ENCODE measurements at regions not wholly inside any gene's neighbourhood (a gene's known extent, or its start where the extent isn't known, plus 50 kb on each side); places are given as distances from the start of the nearest gene placed in this dataset.

DNA sequence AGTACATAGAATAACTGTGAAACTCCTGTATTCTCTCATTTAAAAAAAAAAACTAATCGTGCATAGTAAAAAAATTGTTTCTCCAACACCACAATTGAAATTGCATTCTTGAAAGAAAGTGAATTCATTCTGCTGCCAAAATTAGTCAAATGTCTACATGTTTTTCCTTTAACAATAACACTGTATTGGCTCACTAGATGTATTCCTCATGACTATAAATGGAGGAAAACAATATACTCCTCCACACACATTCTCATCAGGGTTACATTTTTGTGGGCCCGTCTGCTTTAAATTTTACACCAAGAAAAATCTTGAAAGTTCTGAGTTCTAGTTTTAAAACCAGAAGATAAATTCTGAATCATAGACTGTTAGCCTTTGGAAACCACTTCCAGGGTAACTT lies 233.6 kb downstream of the KLF12 start:
- Mint-ChIP-seq H3K9me3 (no peaks in the 10 kb centered on the region), H3K27me3 (no peaks in the 10 kb centered on the region), H3K36me3 (ENCODE audit: low read depth) (peaks cover 41% of the 10 kb centered on the region), H3K27ac (no peak overlapping the region), H3K4me3 (no peak overlapping the region), H3K4me1 (ENCODE audit: low read depth) (peaks cover 80% of the 10 kb centered on the region)
- Histone ChIP-seq H3K4me3 (ENCODE audit: low read length) (no peak overlapping the region), H3K4me1 (ENCODE audit: insufficient read depth, low read length) (peaks cover 7% of the 10 kb centered on the region), H3K27ac (ENCODE audit: low read depth in 1 of 2, low read length in 2 of 2) (no peak overlapping the region), H3K9me3 (ENCODE audit: control insufficient read depth in 1 of 2, insufficient read depth in 1 of 2, low read length in 2 of 2) (no peaks in the 10 kb centered on the region), H3K27me3 (ENCODE audit: control insufficient read depth in 1 of 2, insufficient read depth in 2 of 2, low read length in 2 of 2) (no peaks in the 10 kb centered on the region), H3K36me3 (ENCODE audit: insufficient read depth, low read length) (peaks cover 3% of the 10 kb centered on the region)
- no peak for DNase-seq
- intact Hi-C loops (cut with DNase I, micrococcal nuclease), result no loop called here
- ATAC-seq (ENCODE audit: poor library complexity), result no peak
- CTCF ChIA-PET, result no interaction called here
- POLR2A ChIA-PET, result no interaction called here
- TF ChIP-seq CTCF (IDR thresholded peaks at IDR 0.05), result no peak

GRCh38 chr13:73898899-73899298 lies 235.3 kb downstream of the KLF12 start:
- intact Hi-C loops (cut with DNase I, micrococcal nuclease), result no loop called here
- ChIA-PET POLR2A (no interaction called here), CTCF (no interaction called here)
- Mint-ChIP-seq H3K27me3 (no peaks in the 10 kb centered on the region), H3K4me1 (ENCODE audit: low read depth) (peaks cover 87% of the 10 kb centered on the region), H3K27ac (peak overlapping the region; percentile 16), H3K36me3 (ENCODE audit: low read depth) (peaks cover 41% of the 10 kb centered on the region), H3K4me3 (no peak overlapping the region), H3K9me3 (no peaks in the 10 kb centered on the region)
- ATAC-seq (ENCODE audit: poor library complexity) (no peak), DNase-seq (no peak)
- Histone ChIP-seq H3K4me3 (ENCODE audit: low read length) (no peak overlapping the region), H3K4me1 (ENCODE audit: insufficient read depth, low read length) (peaks cover 8% of the 10 kb centered on the region), H3K36me3 (ENCODE audit: insufficient read depth, low read length) (peaks cover 1% of the 10 kb centered on the region), H3K27ac (ENCODE audit: low read depth in 1 of 2, low read length in 2 of 2) (no peak overlapping the region), H3K27me3 (ENCODE audit: control insufficient read depth in 1 of 2, insufficient read depth in 2 of 2, low read length in 2 of 2) (no peaks in the 10 kb centered on the region), H3K9me3 (ENCODE audit: control insufficient read depth in 1 of 2, insufficient read depth in 1 of 2, low read length in 2 of 2) (no peaks in the 10 kb centered on the region)
- TF ChIP-seq CTCF (IDR thresholded peaks at IDR 0.05), result no peak

- no peak for TF ChIP-seq CTCF (IDR thresholded peaks at IDR 0.05)
- no peaks in the 10 kb centered on the region for H3K9me3 Mint-ChIP-seq
- no peaks in the 10 kb centered on the region for H3K27me3 ChIP-seq (ENCODE audit: control insufficient read depth in 1 of 2, insufficient read depth in 2 of 2, low read length in 2 of 2)
- no peak overlapping the region for H3K4me3 Mint-ChIP-seq
- H3K27me3 Mint-ChIP-seq, result no peaks in the 10 kb centered on the region
- H3K4me3 ChIP-seq (ENCODE audit: low read length), result no peak overlapping the region
- POLR2A ChIA-PET, result no interaction called here
- no peaks in the 10 kb centered on the region for H3K9me3 ChIP-seq (ENCODE audit: control insufficient read depth in 1 of 2, insufficient read depth in 1 of 2, low read length in 2 of 2)
- peaks cover 3% of the 10 kb centered on the region for H3K4me1 ChIP-seq (ENCODE audit: insufficient read depth, low read length)
- no peak for ATAC-seq (ENCODE audit: poor library complexity)
- no peak overlapping the region for H3K27ac ChIP-seq (ENCODE audit: low read depth in 1 of 2, low read length in 2 of 2)
- DNase-seq, result no peak
- intact Hi-C loops (cut with DNase I, micrococcal nuclease), result no loop called here
- CTCF ChIA-PET, result no interaction called here
- H3K36me3 ChIP-seq (ENCODE audit: insufficient read depth, low read length), result peaks cover 4% of the 10 kb centered on the region
- peak overlapping the region; percentile 2 for H3K27ac Mint-ChIP-seq
- peaks cover 38% of the 10 kb centered on the region for H3K36me3 Mint-ChIP-seq (ENCODE audit: low read depth)
- H3K4me1 Mint-ChIP-seq (ENCODE audit: low read depth), result peaks cover 82% of the 10 kb centered on the region
These were observed 235.9 kb downstream of the KLF12 start for GRCh38 chr13:73898276-73898675.
